EL (cell line): ENCODE measurements at regions not wholly inside any gene's neighbourhood (a gene's known extent, or its start where the extent isn't known, plus 50 kb on each side); places are given as distances from the start of the nearest gene placed in this dataset.
A peak's percentile ranks its signal among the peaks of the same experiment; 100 is the strongest.
"Not testable (repeated sequence)": the region's sequence is repeated elsewhere in the genome, so short reads cannot be mapped to it uniquely, and the experiment has no call there.

Experiments used
- DNase-seq: peaks from one replicate; pipeline ENCODE4 v3.0.0-alpha.2; 2016

GRCh38 chr15:81056304-81056703 is 55.6 kb downstream of the TLNRD1 start:
- no peak for DNase-seq

GRCh38 chr15:81060470-81060869 is 59.7 kb downstream of the TLNRD1 start:
- DNase-seq: no peak

GRCh38 chr15:81060907-81061306 is 60.2 kb downstream of the TLNRD1 start:
- no peak for DNase-seq

- no peak for DNase-seq
Observed at GRCh38 chr15:81061490-81062253, 60.9 kb downstream of the TLNRD1 start.

GRCh38 chr15:81062937-81063336 is 62.2 kb downstream of the TLNRD1 start:
- no peak for DNase-seq

- no peak for DNase-seq
Observed at GRCh38 chr15:81064253-81064652, 63.5 kb downstream of the TLNRD1 start.

- DNase-seq: not testable (repeated sequence)
Observed at GRCh38 chr15:81067567-81067966, 66.5 kb upstream of the CFAP161 start.

GRCh38 chr15:81068516-81068915 is 65.6 kb upstream of the CFAP161 start:
- DNase-seq: no peak

- DNase-seq: no peak
Observed at GRCh38 chr15:81069356-81069755, 64.7 kb upstream of the CFAP161 start.

- no peak for DNase-seq
Observed at GRCh38 chr15:81069909-81070308, 64.2 kb upstream of the CFAP161 start.

GRCh38 chr15:81071120-81071519 is 63.0 kb upstream of the CFAP161 start:
- DNase-seq: peak; percentile 17

- no peak for DNase-seq
Observed at GRCh38 chr15:81071705-81072104, 62.4 kb upstream of the CFAP161 start.

- DNase-seq: no peak
Observed at GRCh38 chr15:81072551-81072950, 61.5 kb upstream of the CFAP161 start.

GRCh38 chr15:81073801-81074200 is 60.3 kb upstream of the CFAP161 start:
- DNase-seq: no peak

GRCh38 chr15:81074773-81075172 is 59.3 kb upstream of the CFAP161 start:
- no peak for DNase-seq

GRCh38 chr15:81075272-81075671 is 58.8 kb upstream of the CFAP161 start:
- DNase-seq: no peak

GRCh38 chr15:81080996-81081395 is 53.1 kb upstream of the CFAP161 start:
- DNase-seq: no peak

GRCh38 chr15:81083201-81083600 is 50.9 kb upstream of the CFAP161 start:
- DNase-seq: no peak
